Muscle layer of colon (tissue), 2 donors: ENCODE measurements at regions not wholly inside any gene's neighbourhood (a gene's known extent, or its start where the extent isn't known, plus 50 kb on each side); places are given as distances from the start of the nearest gene placed in this dataset.
A peak's percentile ranks its signal among the peaks of the same experiment; 100 is the strongest.

Source experiments
- H3K27ac ChIP-seq: one replicate; pipeline ENCODE4 v1.7.0; 2013; ENCODE audit warnings: low read depth, mild to moderate bottlenecking, low read length, moderate library complexity
- H3K27me3 ChIP-seq, 2 donors: one replicate each; pipeline ENCODE4 v1.7.0; 2013; ENCODE audit warnings: low read length in 2 of 2, mild to moderate bottlenecking in 2 of 2; ENCODE audit not compliant: insufficient read depth in 2 of 2, control insufficient read depth in 1 of 2
- H3K36me3 ChIP-seq: one replicate; pipeline ENCODE4 v1.7.0; 2013; ENCODE audit warnings: mild to moderate bottlenecking, low read length; ENCODE audit not compliant: insufficient read depth
- H3K4me1 ChIP-seq: one replicate; pipeline ENCODE4 v1.7.0; 2013; ENCODE audit warnings: mild to moderate bottlenecking, low read length; ENCODE audit not compliant: insufficient read depth
- H3K4me3 ChIP-seq, 2 donors: one replicate each; pipeline ENCODE4 v1.7.0; 2013; ENCODE audit warnings: low read length in 2 of 2, low read depth in 1 of 2, mild to moderate bottlenecking in 1 of 2, moderate library complexity in 1 of 2
- H3K9ac ChIP-seq: one replicate; pipeline ENCODE4 v1.7.0; 2013; ENCODE audit warnings: low read length
- H3K9me3 ChIP-seq: one replicate; pipeline ENCODE4 v1.7.0; 2013; ENCODE audit warnings: mild to moderate bottlenecking, low read length
- donor health status: abdominal sarcoma.
- donor health status: Adenocarcinoma of cecum.

GRCh38 chrX:80312448-80312847, 107.8 kb upstream of the TENT5D start:
- Histone ChIP-seq H3K9me3 (no peaks in the 10 kb centered on the region), H3K4me3 (no peak overlapping the region), H3K36me3 (no peaks in the 10 kb centered on the region), H3K27ac (no peak overlapping the region), H3K4me1 (no peaks in the 10 kb centered on the region), H3K27me3 (no peaks in the 10 kb centered on the region), H3K9ac (no peak overlapping the region)

GRCh38 chrX:80316526-80316925, 103.7 kb upstream of the TENT5D start:
- Histone ChIP-seq H3K4me1 (no peaks in the 10 kb centered on the region), H3K4me3 (no peak overlapping the region), H3K27me3 (no peaks in the 10 kb centered on the region), H3K27ac (no peak overlapping the region), H3K9me3 (no peaks in the 10 kb centered on the region), H3K9ac (no peak overlapping the region), H3K36me3 (no peaks in the 10 kb centered on the region)

- H3K9me3 ChIP-seq = no peaks in the 10 kb centered on the region
- no peak overlapping the region for H3K9ac ChIP-seq
- H3K4me1 ChIP-seq = no peaks in the 10 kb centered on the region
- no peak overlapping the region for H3K4me3 ChIP-seq
- no peaks in the 10 kb centered on the region for H3K27me3 ChIP-seq
- no peaks in the 10 kb centered on the region for H3K36me3 ChIP-seq
- no peak overlapping the region for H3K27ac ChIP-seq
Observed at GRCh38 chrX:80317646-80318045, 102.6 kb upstream of the TENT5D start.

GRCh38 chrX:80331285-80331684, 89.0 kb upstream of the TENT5D start:
- no peaks in the 10 kb centered on the region for H3K36me3 ChIP-seq
- H3K9ac ChIP-seq = no peak overlapping the region
- no peaks in the 10 kb centered on the region for H3K9me3 ChIP-seq
- no peak overlapping the region for H3K4me3 ChIP-seq
- H3K4me1 ChIP-seq = no peaks in the 10 kb centered on the region
- H3K27me3 ChIP-seq = no peaks in the 10 kb centered on the region
- no peak overlapping the region for H3K27ac ChIP-seq

- Histone ChIP-seq H3K27me3 (no peaks in the 10 kb centered on the region), H3K36me3 (no peaks in the 10 kb centered on the region), H3K27ac (no peak overlapping the region), H3K4me3 (peak overlapping the region; percentile 36 to 54), H3K9me3 (no peaks in the 10 kb centered on the region), H3K4me1 (no peaks in the 10 kb centered on the region), H3K9ac (no peak overlapping the region)
Observed at GRCh38 chrX:80334583-80334982, 85.7 kb upstream of the TENT5D start.

GRCh38 chrX:80335062-80335830, 85.0 kb upstream of the TENT5D start:
- no peaks in the 10 kb centered on the region for H3K36me3 ChIP-seq
- no peaks in the 10 kb centered on the region for H3K4me1 ChIP-seq
- H3K27ac ChIP-seq = no peak overlapping the region
- no peaks in the 10 kb centered on the region for H3K27me3 ChIP-seq
- no peaks in the 10 kb centered on the region for H3K9me3 ChIP-seq
- H3K9ac ChIP-seq = no peak overlapping the region
- peak overlapping the region; percentile 36 to 54 for H3K4me3 ChIP-seq

- no peak overlapping the region for H3K4me3 ChIP-seq
- no peaks in the 10 kb centered on the region for H3K4me1 ChIP-seq
- peaks cover 0 to 3% of the 10 kb centered on the region in 2 donors for H3K27me3 ChIP-seq
- H3K27ac ChIP-seq = no peak overlapping the region
- H3K36me3 ChIP-seq = no peaks in the 10 kb centered on the region
- H3K9ac ChIP-seq = no peak overlapping the region
- H3K9me3 ChIP-seq = no peaks in the 10 kb centered on the region
Observed at GRCh38 chrX:80354966-80355465, 65.2 kb upstream of the TENT5D start.
